Lower lobe of right lung (tissue), 2 donors: ENCODE measurements at regions not wholly inside any gene's neighbourhood (a gene's known extent, or its start where the extent isn't known, plus 50 kb on each side); places are given as distances from the start of the nearest gene placed in this dataset.

ENCODE experiments used
- ATAC-seq, 2 donors: fragments of 200-7000 bp; cut with Tn5 transposase; one replicate each; pipeline ENCODE4 v1.9.1; 2020 to 2022; ENCODE audit warnings: mild to moderate bottlenecking in 2 of 2, moderate library complexity in 2 of 2
- DNase-seq: peaks from one replicate; pipeline ENCODE4 v3.0.0-alpha.2; 2020
- H3K27ac ChIP-seq: fragments of 200-600 bp; one replicate; pipeline ENCODE4 v1.8.0; 2022
- H3K27me3 ChIP-seq: fragments of 200-600 bp; one replicate; pipeline ENCODE4 v1.8.0; 2022; ENCODE audit warnings: low read depth
- H3K36me3 ChIP-seq: fragments of 200-600 bp; one replicate; pipeline ENCODE4 v1.8.0; 2022; ENCODE audit warnings: mild to moderate bottlenecking
- H3K4me1 ChIP-seq: fragments of 200-600 bp; one replicate; pipeline ENCODE4 v1.8.0; 2022
- H3K4me3 ChIP-seq: fragments of 200-600 bp; one replicate; pipeline ENCODE4 v1.8.0; 2022; ENCODE audit warnings: mild to moderate bottlenecking
- H3K9me3 ChIP-seq: fragments of 200-600 bp; one replicate; pipeline ENCODE4 v1.8.0; 2022
- CTCF ChIP-seq: fragments of 200-600 bp; IDR thresholded peaks from one replicate; pipeline ENCODE4 v1.8.0; 2022; ENCODE audit warnings: antibody characterized with exemption, mild to moderate bottlenecking
- intact Hi-C: fragments of 100-400 bp; cut with DNase I; formaldehyde crosslinking; loops from one replicate; pipeline ENCODE4 v1.11.0; 2022
- donor health status: DM: no; HTN: yes; CAD: no; lungs with severe emphysema.

- Histone ChIP-seq H3K27me3 (peaks cover 11% of the 10 kb centered on the region), H3K9me3 (peaks cover 9% of the 10 kb centered on the region), H3K4me1 (no peaks in the 10 kb centered on the region), H3K36me3 (no peaks in the 10 kb centered on the region), H3K4me3 (no peak overlapping the region), H3K27ac (no peak overlapping the region)
- intact Hi-C loops: no loop called here
- no peak for DNase-seq
- ATAC-seq: no peak
- no peak for TF ChIP-seq CTCF
Observed at GRCh38 chr7:128145191-128145590, 95.9 kb upstream of the LEP start.

DNA sequence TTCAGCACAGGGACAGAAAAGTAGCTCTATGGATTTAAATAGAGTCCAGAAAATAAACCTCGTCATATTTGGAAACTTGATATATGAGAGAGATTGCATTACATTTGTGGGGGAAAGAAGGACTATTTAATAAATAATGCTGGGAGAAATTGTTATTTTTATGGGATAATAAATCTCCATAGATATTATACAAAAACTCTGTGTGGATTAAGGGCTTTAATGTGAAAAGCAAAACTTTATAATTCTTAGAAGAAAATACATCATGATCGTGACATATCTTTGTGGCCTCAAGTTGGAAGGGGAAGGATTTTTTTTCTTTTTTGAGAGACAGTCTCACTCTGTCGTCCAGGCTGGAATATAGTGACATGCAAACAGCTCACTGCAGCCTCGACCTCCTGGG lies 95.0 kb upstream of the LEP start:
- Histone ChIP-seq H3K4me1 (no peaks in the 10 kb centered on the region), H3K9me3 (peaks cover 6% of the 10 kb centered on the region), H3K4me3 (no peak overlapping the region), H3K27me3 (peaks cover 11% of the 10 kb centered on the region), H3K27ac (no peak overlapping the region), H3K36me3 (no peaks in the 10 kb centered on the region)
- intact Hi-C loops: no loop called here
- TF ChIP-seq CTCF: no peak
- ATAC-seq (no peak), DNase-seq (no peak)

DNA sequence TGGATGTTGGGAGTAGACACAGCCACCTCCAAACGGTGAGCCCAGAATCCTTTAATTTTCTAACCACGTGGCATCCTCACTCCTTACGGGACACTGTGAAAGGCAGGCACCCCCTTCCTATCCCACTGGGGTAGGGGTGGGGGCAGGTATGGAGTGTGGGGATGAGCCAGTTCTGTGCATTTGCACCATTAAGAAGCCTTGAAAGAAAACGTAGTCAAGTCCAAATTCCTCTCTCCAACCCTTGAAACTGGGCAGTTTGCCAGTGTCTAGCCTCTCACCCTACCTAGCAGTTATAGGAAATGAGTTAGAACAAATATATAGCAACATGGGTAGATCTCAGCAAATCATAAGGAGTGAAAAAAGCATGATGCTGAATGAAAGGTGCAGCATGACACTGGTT lies 92.4 kb upstream of the LEP start:
- H3K4me3 ChIP-seq: no peak overlapping the region
- TF ChIP-seq CTCF: no peak
- H3K4me1 ChIP-seq: no peaks in the 10 kb centered on the region
- H3K36me3 ChIP-seq: no peaks in the 10 kb centered on the region
- peak; percentile 49 to 62 for ATAC-seq
- H3K27me3 ChIP-seq: peaks cover 11% of the 10 kb centered on the region
- no peak overlapping the region for H3K27ac ChIP-seq
- intact Hi-C loops: no loop called here
- no peak for DNase-seq
- H3K9me3 ChIP-seq: peaks cover 3% of the 10 kb centered on the region

GRCh38 chr7:128150223-128150865 lies 90.7 kb upstream of the LEP start:
- no peak for TF ChIP-seq CTCF
- intact Hi-C loops: no loop called here
- H3K27me3 ChIP-seq: peaks cover 11% of the 10 kb centered on the region
- H3K4me3 ChIP-seq: no peak overlapping the region
- DNase-seq (no peak), ATAC-seq (no peak)
- H3K4me1 ChIP-seq: no peaks in the 10 kb centered on the region
- H3K27ac ChIP-seq: no peak overlapping the region
- no peaks in the 10 kb centered on the region for H3K36me3 ChIP-seq
- H3K9me3 ChIP-seq: no peaks in the 10 kb centered on the region

DNA sequence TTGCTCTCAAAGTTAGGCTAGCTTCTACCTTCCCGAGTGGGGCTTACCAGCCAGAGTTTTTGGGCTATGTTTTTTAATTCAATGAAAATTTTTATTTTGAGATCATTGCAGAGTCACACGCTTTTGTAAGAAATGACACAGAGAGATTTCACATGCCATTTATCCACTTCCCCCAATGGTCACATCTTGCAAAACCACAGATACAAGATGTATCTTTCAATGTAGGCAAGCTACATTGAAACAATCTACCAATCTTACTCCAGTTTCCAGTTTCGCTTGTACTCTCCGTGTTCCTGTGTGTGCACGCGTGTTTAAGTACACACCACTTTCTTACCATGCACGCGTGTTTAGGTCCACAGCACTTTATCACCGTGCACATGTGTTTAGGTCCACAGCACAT lies 89.4 kb upstream of the LEP start:
- no peak overlapping the region for H3K27ac ChIP-seq
- H3K4me1 ChIP-seq: no peaks in the 10 kb centered on the region
- DNase-seq (no peak), ATAC-seq (no peak)
- TF ChIP-seq CTCF: no peak
- H3K9me3 ChIP-seq: no peaks in the 10 kb centered on the region
- H3K4me3 ChIP-seq: no peak overlapping the region
- intact Hi-C loops: no loop called here
- peaks cover 11% of the 10 kb centered on the region for H3K27me3 ChIP-seq
- H3K36me3 ChIP-seq: no peaks in the 10 kb centered on the region
